Panc1 (cell line): ENCODE measurements at regions not wholly inside any gene's neighbourhood (a gene's known extent, or its start where the extent isn't known, plus 50 kb on each side); places are given as distances from the start of the nearest gene placed in this dataset.

ENCODE experiments used
- CTCF ChIP-seq: fragments of 450-650 bp; IDR thresholded peaks from 2 replicates; pipeline ENCODE4 v1.5.1; 2017; ENCODE audit warnings: mild to moderate bottlenecking
- POLR2AphosphoS5 ChIP-seq: IDR thresholded peaks from 2 replicates; pipeline ENCODE4 v1.6.1; 2012; ENCODE audit warnings: mild to moderate bottlenecking, low read depth, low read length, moderate library complexity
- REST ChIP-seq, 2 experiments: IDR thresholded peaks; 2 replicates each; pipeline ENCODE4 v1.6.1; 2011 to 2012; ENCODE audit warnings: low read depth in 2 of 2, control low read depth in 1 of 2, low read length in 1 of 2, mild to moderate bottlenecking in 1 of 2, moderate library complexity in 1 of 2; ENCODE audit not compliant: insufficient read depth in 1 of 2
- SIN3A ChIP-seq: IDR thresholded peaks from 2 replicates; pipeline ENCODE4 v1.6.1; 2012; ENCODE audit warnings: low read depth, mild to moderate bottlenecking, low read length, moderate library complexity, borderline replicate concordance; ENCODE audit not compliant: insufficient read depth

GRCh38 chr2:118591223-118591622, 256.2 kb downstream of the EN1 start:
- no peak for TF ChIP-seq CTCF
- no peak for TF ChIP-seq POLR2AphosphoS5
- no peak for TF ChIP-seq REST (IDR thresholded peaks at IDR 0.05; ENCODE audit: insufficient read depth in 1 of 2, low read depth in 2 of 2, low read length in 1 of 2)
- no peak for TF ChIP-seq SIN3A
